ENCODE measurements at regions not wholly inside any gene's neighbourhood (a gene's known extent, or its start where the extent isn't known, plus 50 kb on each side); places are given as distances from the start of the nearest gene placed in this dataset.

GRCh38 chr12:115203701-115204100 lies 519.7 kb upstream of the TBX3 start:
- no peak overlapping the region for H3K9ac ChIP-seq (ENCODE audit: insufficient read depth in 1 of 2, low read depth in 2 of 2, low read length in 2 of 2)
- ChIA-PET CTCF (ENCODE audit: low intra/inter-chr PET ratio) (no interaction called here), POLR2A (interaction anchor here (0.8 kb wide), 1 partner anchor 19 kb away, joined by 3 read pairs; no protein-coding TSS in a partner anchor)
- no peaks in the 10 kb centered on the region for H3K36me3 ChIP-seq (ENCODE audit: control insufficient read depth, insufficient read depth, low read length)
- H3K9me3 ChIP-seq (replicated peaks; ENCODE audit: control insufficient read depth, insufficient read depth, low read depth, low read length), result no peaks in the 10 kb centered on the region
- H4K20me1 ChIP-seq (replicated peaks; ENCODE audit: control insufficient read depth, insufficient read depth, low read length), result no peaks in the 10 kb centered on the region
- WGBS (ENCODE audit: insufficient coverage, low coverage, missing lambda C conversion rate), result 0% methylated on average over 2 of the region's 2 CpGs
- in situ Hi-C loops (cut with MboI), result no loop called here
- no peak overlapping the region for H3K27ac ChIP-seq (ENCODE audit: extremely low read depth, low read depth, low read length)
- intact Hi-C loops (cut with micrococcal nuclease), result no loop called here
- no peaks in the 10 kb centered on the region for H3K79me2 ChIP-seq (ENCODE audit: control insufficient read depth, insufficient read depth, low read length)
- no peak for FAIRE-seq
- BruUV-seq (replicated peaks), result no TSS peak
- H2AFZ ChIP-seq (ENCODE audit: low read depth, low read length), result no peak overlapping the region
- H3K9me1 ChIP-seq (ENCODE audit: control insufficient read depth, insufficient read depth, low read length), result no peaks in the 10 kb centered on the region
- no peak for DNase-seq (ENCODE audit: extremely low read depth in 1 of 4, low spot score in 3 of 4)
- H3K4me2 ChIP-seq (ENCODE audit: insufficient read depth, low read length), result no peak overlapping the region
- no peak overlapping the region for H3K4me3 ChIP-seq
- H3K4me1 ChIP-seq (replicated peaks in 1 of 2; ENCODE audit: control insufficient read depth in 2 of 2, insufficient read depth in 2 of 2, low read length in 2 of 2), result peaks cover 0 to 12% of the 10 kb centered on the region in 2 experiments; a peak in 3 of 5 replicates
- no peaks in the 10 kb centered on the region; a peak in 2 of 5 replicates for H3K27me3 ChIP-seq (ENCODE audit: control insufficient read depth in 2 of 2, insufficient read depth in 2 of 2, low read length in 2 of 2)
- ATAC-seq, result no peak
- TF ChIP-seq ZZZ3 (IDR thresholded peaks at IDR 0.05), result no peak
- no peak for TF ChIP-seq NR3C1 (CRISPR knock-in tag; IDR thresholded peaks at IDR 0.05)
- TF ChIP-seq, protein P1, sequence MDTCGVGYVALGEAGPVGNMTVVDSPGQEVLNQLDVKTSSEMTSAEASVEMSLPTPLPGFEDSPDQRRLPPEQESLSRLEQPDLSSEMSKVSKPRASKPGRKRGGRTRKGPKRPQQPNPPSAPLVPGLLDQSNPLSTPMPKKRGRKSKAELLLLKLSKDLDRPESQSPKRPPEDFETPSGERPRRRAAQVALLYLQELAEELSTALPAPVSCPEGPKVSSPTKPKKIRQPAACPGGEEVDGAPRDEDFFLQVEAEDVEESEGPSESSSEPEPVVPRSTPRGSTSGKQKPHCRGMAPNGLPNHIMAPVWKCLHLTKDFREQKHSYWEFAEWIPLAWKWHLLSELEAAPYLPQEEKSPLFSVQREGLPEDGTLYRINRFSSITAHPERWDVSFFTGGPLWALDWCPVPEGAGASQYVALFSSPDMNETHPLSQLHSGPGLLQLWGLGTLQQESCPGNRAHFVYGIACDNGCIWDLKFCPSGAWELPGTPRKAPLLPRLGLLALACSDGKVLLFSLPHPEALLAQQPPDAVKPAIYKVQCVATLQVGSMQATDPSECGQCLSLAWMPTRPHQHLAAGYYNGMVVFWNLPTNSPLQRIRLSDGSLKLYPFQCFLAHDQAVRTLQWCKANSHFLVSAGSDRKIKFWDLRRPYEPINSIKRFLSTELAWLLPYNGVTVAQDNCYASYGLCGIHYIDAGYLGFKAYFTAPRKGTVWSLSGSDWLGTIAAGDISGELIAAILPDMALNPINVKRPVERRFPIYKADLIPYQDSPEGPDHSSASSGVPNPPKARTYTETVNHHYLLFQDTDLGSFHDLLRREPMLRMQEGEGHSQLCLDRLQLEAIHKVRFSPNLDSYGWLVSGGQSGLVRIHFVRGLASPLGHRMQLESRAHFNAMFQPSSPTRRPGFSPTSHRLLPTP (IDR thresholded peaks at IDR 0.05; ENCODE audit: borderline replicate concordance, extremely low read depth, insufficient read length), result no peak
- TF ChIP-seq SIN3A (IDR thresholded peaks at IDR 0.05; ENCODE audit: borderline replicate concordance in 2 of 2, control insufficient read depth in 1 of 2, low read depth in 2 of 2, low read length in 2 of 2), result no peak
- no peak for TF ChIP-seq ARNT (IDR thresholded peaks at IDR 0.05)
- no peak for TF ChIP-seq MTA3 (IDR thresholded peaks at IDR 0.05; ENCODE audit: borderline replicate concordance)
- no peak for TF ChIP-seq CTBP1 (IDR thresholded peaks at IDR 0.05; ENCODE audit: borderline replicate concordance)
- TF ChIP-seq TOE1 (IDR thresholded peaks at IDR 0.05; ENCODE audit: borderline replicate concordance), result no peak
- TF ChIP-seq TOE1 (CRISPR knock-in tag; IDR thresholded peaks at IDR 0.05; ENCODE audit: borderline replicate concordance, low read depth), result no peak
- TF ChIP-seq, protein P2, sequence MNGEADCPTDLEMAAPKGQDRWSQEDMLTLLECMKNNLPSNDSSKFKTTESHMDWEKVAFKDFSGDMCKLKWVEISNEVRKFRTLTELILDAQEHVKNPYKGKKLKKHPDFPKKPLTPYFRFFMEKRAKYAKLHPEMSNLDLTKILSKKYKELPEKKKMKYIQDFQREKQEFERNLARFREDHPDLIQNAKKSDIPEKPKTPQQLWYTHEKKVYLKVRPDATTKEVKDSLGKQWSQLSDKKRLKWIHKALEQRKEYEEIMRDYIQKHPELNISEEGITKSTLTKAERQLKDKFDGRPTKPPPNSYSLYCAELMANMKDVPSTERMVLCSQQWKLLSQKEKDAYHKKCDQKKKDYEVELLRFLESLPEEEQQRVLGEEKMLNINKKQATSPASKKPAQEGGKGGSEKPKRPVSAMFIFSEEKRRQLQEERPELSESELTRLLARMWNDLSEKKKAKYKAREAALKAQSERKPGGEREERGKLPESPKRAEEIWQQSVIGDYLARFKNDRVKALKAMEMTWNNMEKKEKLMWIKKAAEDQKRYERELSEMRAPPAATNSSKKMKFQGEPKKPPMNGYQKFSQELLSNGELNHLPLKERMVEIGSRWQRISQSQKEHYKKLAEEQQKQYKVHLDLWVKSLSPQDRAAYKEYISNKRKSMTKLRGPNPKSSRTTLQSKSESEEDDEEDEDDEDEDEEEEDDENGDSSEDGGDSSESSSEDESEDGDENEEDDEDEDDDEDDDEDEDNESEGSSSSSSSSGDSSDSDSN (IDR thresholded peaks at IDR 0.05; ENCODE audit: borderline replicate concordance in 1 of 2, low read depth in 2 of 2, low read length in 2 of 2), result no peak
- TF ChIP-seq GTF2F1 (IDR thresholded peaks at IDR 0.05; ENCODE audit: low read depth, low read length), result no peak
- TF ChIP-seq ZNF277 (CRISPR knock-in tag; IDR thresholded peaks at IDR 0.05; ENCODE audit: borderline replicate concordance), result no peak
- no peak for TF ChIP-seq ZNF41 (CRISPR knock-in tag; conservative IDR thresholded peaks at IDR 0.05)

Measured in K562 (cell line).